MCF 10A (cell line): ENCODE measurements at regions not wholly inside any gene's neighbourhood (a gene's known extent, or its start where the extent isn't known, plus 50 kb on each side); places are given as distances from the start of the nearest gene placed in this dataset.
"Not testable (repeated sequence)": the region's sequence is repeated elsewhere in the genome, so short reads cannot be mapped to it uniquely, and the experiment has no call there.

Source experiments
- BruUV-seq: library from RNA; stranded (reverse); fragments of 400-500 nt; replicated peaks from 2 replicates; lab custom pipeline; 2021; lab: Mats Ljungman, UMichigan
- CTCF ChIA-PET: fragments of 300-600 bp; sonication (Branson Sonifier 250); formaldehyde crosslinking; extraction: SDS; loops from one replicate; lab custom pipeline; 2021; ENCODE audit warnings: antibody characterized with exemption, inconsistent platforms; lab: Yijun Ruan, JAX
- POLR2A ChIA-PET: fragments of 300-600, 350-650 bp; sonication (Branson Sonifier 250); formaldehyde crosslinking; extraction: SDS; loops from one replicate; lab custom pipeline; 2020; ENCODE audit warnings: antibody characterized with exemption, inconsistent platforms; lab: Yijun Ruan, JAX
- DNase-seq: peaks from one replicate; pipeline ENCODE4 v3.0.0-alpha.2; 2018; ENCODE audit not compliant: unreplicated experiment
- H3K27ac Mint-ChIP-seq: one replicate; pipeline ENCODE4 v1.8.0; 2022; ENCODE audit warnings: mild to moderate bottlenecking, low read depth, mixed read lengths; ENCODE audit not compliant: unreplicated experiment
- H3K27me3 Mint-ChIP-seq: one replicate; pipeline ENCODE4 v1.8.0; 2022; ENCODE audit warnings: mixed read lengths; ENCODE audit not compliant: insufficient read depth, unreplicated experiment
- H3K36me3 Mint-ChIP-seq: one replicate; pipeline ENCODE4 v1.8.0; 2022; ENCODE audit warnings: mild to moderate bottlenecking, moderate library complexity, mixed read lengths; ENCODE audit not compliant: insufficient read depth, unreplicated experiment
- H3K4me1 Mint-ChIP-seq: one replicate; pipeline ENCODE4 v1.8.0; 2022; ENCODE audit warnings: mixed read lengths; ENCODE audit not compliant: insufficient read depth, unreplicated experiment
- H3K4me3 Mint-ChIP-seq: one replicate; pipeline ENCODE4 v1.8.0; 2022; ENCODE audit warnings: mild to moderate bottlenecking, moderate library complexity, mixed read lengths; ENCODE audit not compliant: unreplicated experiment
- H3K9me3 Mint-ChIP-seq: one replicate; pipeline ENCODE4 v1.8.0; 2022; ENCODE audit warnings: mixed read lengths; ENCODE audit not compliant: unreplicated experiment
- CTCF ChIP-seq: fragments of 200-600 bp; IDR thresholded peaks from one replicate; pipeline ENCODE4 v1.8.0; 2022; ENCODE audit warnings: antibody characterized with exemption, mild to moderate bottlenecking; ENCODE audit not compliant: unreplicated experiment
- intact Hi-C: fragments of 100-400 bp; cut with micrococcal nuclease; formaldehyde crosslinking; loops from 2 replicates; pipeline ENCODE4 v1.14.1; 2022

GRCh38 chr11:37984991-37985390 lies 1387.0 kb upstream of the RAG2 start:
- CTCF ChIA-PET, result interaction anchor here (0.9 kb wide), 1 partner anchor 809 kb away, joined by 3 read pairs; no protein-coding TSS in a partner anchor
- Mint-ChIP-seq H3K4me3 (no peak overlapping the region), H3K27me3 (no peaks in the 10 kb centered on the region), H3K36me3 (peaks cover 6% of the 10 kb centered on the region), H3K27ac (no peak overlapping the region), H3K9me3 (no peaks in the 10 kb centered on the region), H3K4me1 (peaks cover 18% of the 10 kb centered on the region)
- intact Hi-C loops, result no loop called here
- no TSS peak for BruUV-seq
- DNase-seq, result peak; percentile 6
- TF ChIP-seq CTCF, result no peak
- POLR2A ChIA-PET, result interaction anchor here (0.7 kb wide), 1 partner anchor 81 kb away, joined by 3 read pairs; no protein-coding TSS in a partner anchor

GRCh38 chr11:37978647-37979046 lies 1380.6 kb upstream of the RAG2 start:
- H3K27ac Mint-ChIP-seq, result no peak overlapping the region
- H3K36me3 Mint-ChIP-seq, result no peaks in the 10 kb centered on the region
- H3K4me3 Mint-ChIP-seq, result no peak overlapping the region
- POLR2A ChIA-PET, result interaction anchor here (0.6 to 1.5 kb wide), 2 partner anchors 9 to 12 kb away, joined by 3 to 6 read pairs; no protein-coding TSS in a partner anchor
- H3K4me1 Mint-ChIP-seq, result peaks cover 5% of the 10 kb centered on the region
- DNase-seq, result no peak
- no peak for TF ChIP-seq CTCF
- H3K27me3 Mint-ChIP-seq, result no peaks in the 10 kb centered on the region
- no TSS peak for BruUV-seq
- CTCF ChIA-PET, result no interaction called here
- H3K9me3 Mint-ChIP-seq, result no peaks in the 10 kb centered on the region
- intact Hi-C loops, result no loop called here

- no TSS peak for BruUV-seq
- no peaks in the 10 kb centered on the region for H3K36me3 Mint-ChIP-seq
- no peak overlapping the region for H3K27ac Mint-ChIP-seq
- peaks cover 7% of the 10 kb centered on the region for H3K4me1 Mint-ChIP-seq
- POLR2A ChIA-PET, result interaction anchor here (0.6 kb wide), 1 partner anchor 1389 kb away, joined by 3 read pairs; no protein-coding TSS in a partner anchor
- DNase-seq, result peak; percentile 20
- peaks cover 8% of the 10 kb centered on the region for H3K9me3 Mint-ChIP-seq
- no peak for TF ChIP-seq CTCF
- CTCF ChIA-PET, result no interaction called here
- H3K27me3 Mint-ChIP-seq, result no peaks in the 10 kb centered on the region
- no peak overlapping the region for H3K4me3 Mint-ChIP-seq
- intact Hi-C loops, result no loop called here
These were observed 1375.9 kb upstream of the RAG2 start for GRCh38 chr11:37973941-37974340.

- Mint-ChIP-seq H3K27ac (peak overlapping the region; percentile 64), H3K4me3 (no peak overlapping the region), H3K27me3 (no peaks in the 10 kb centered on the region), H3K36me3 (no peaks in the 10 kb centered on the region), H3K4me1 (peaks cover 7% of the 10 kb centered on the region), H3K9me3 (peaks cover 8% of the 10 kb centered on the region)
- no TSS peak for BruUV-seq
- ChIA-PET CTCF (interaction anchor here (0.6 kb wide), 2 partner anchors 515 to 1226 kb away, joined by 3 to 4 read pairs; no protein-coding TSS in a partner anchor), POLR2A (no interaction called here)
- intact Hi-C loops, result no loop called here
- TF ChIP-seq CTCF, result no peak
- DNase-seq, result no peak
These were observed 1374.7 kb upstream of the RAG2 start for GRCh38 chr11:37972691-37973090.

- CTCF ChIA-PET, DNase-seq, H3K27ac Mint-ChIP-seq, BruUV-seq, H3K36me3 Mint-ChIP-seq, intact Hi-C loops, H3K4me1 Mint-ChIP-seq, H3K9me3 Mint-ChIP-seq, H3K27me3 Mint-ChIP-seq, H3K4me3 Mint-ChIP-seq: not testable (repeated sequence)
- POLR2A ChIA-PET, result interaction anchor here (0.5 kb wide), 1 partner anchor 1904 kb away, joined by 3 read pairs; no protein-coding TSS in a partner anchor
These were observed 1371.3 kb upstream of the RAG2 start for GRCh38 chr11:37969336-37969735.
